ENCODE measurements at regions not wholly inside any gene's neighbourhood (a gene's known extent, or its start where the extent isn't known, plus 50 kb on each side); places are given as distances from the start of the nearest gene placed in this dataset.

DNA sequence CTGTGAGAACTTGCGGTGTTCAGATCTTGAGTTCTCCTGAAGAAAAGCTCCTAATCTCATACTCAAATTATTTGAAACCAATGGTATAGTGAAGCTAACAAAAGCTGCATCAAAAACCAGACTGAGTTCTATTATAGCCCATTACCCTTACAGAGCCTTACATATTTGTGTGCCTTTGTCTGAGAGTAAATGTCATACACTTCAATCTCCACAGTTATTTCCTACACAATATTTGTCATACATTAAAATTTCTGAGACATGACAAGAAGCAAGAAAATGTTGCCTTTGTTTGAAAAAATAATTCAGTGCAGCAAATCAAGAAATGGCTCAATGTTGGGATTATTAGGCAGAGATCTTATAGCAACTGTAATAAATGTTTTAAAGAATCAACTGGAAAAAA is 776.1 kb upstream of the MBL2 start:
- H4K8ac ChIP-seq (ENCODE audit: low read depth, low read length), result no peak overlapping the region
- no peak overlapping the region for H3K27ac ChIP-seq (replicated peaks; ENCODE audit: low read length)
- no peak overlapping the region for H3K14ac ChIP-seq (ENCODE audit: low read length)
- H3K4me3 ChIP-seq (ENCODE audit: low read length in 2 of 2), result no peak overlapping the region
- H2AK5ac ChIP-seq (ENCODE audit: low read depth, low read length), result no peak overlapping the region
- no peaks in the 10 kb centered on the region for H3K4me1 ChIP-seq (ENCODE audit: control insufficient read depth in 2 of 2, insufficient read depth in 1 of 2, low read depth in 1 of 2, low read length in 2 of 2)
- H3K23ac ChIP-seq (ENCODE audit: low read depth, low read length, poor library complexity), result no peak overlapping the region
- no peak overlapping the region for H3K4me2 ChIP-seq (ENCODE audit: insufficient read depth, low read length, poor library complexity, severe bottlenecking)
- no peak overlapping the region for H3K18ac ChIP-seq (ENCODE audit: low read length)
- no peaks in the 10 kb centered on the region for H3K79me1 ChIP-seq (ENCODE audit: low read depth, low read length)
- no peak overlapping the region for H2BK15ac ChIP-seq (ENCODE audit: low read length)
- no peak overlapping the region for H2BK5ac ChIP-seq (ENCODE audit: low read length)
- H3K9me3 ChIP-seq (replicated peaks in 1 of 2; ENCODE audit: control insufficient read depth in 2 of 2, insufficient read depth in 1 of 2, low read depth in 1 of 2, low read length in 2 of 2), result no peaks in the 10 kb centered on the region
- no peak overlapping the region for H4K91ac ChIP-seq (ENCODE audit: low read depth, low read length, poor library complexity)
- H3K9ac ChIP-seq (ENCODE audit: low read depth, low read length, poor library complexity), result no peak overlapping the region
- H3K36me3 ChIP-seq (replicated peaks in 1 of 2; ENCODE audit: control insufficient read depth in 2 of 2, insufficient read depth in 2 of 2, low read length in 2 of 2), result no peaks in the 10 kb centered on the region
- no peak overlapping the region for H2BK120ac ChIP-seq (ENCODE audit: low read depth, low read length)
- no peak overlapping the region for H2BK12ac ChIP-seq (ENCODE audit: low read length)
- no peaks in the 10 kb centered on the region for H3K27me3 ChIP-seq (ENCODE audit: control insufficient read depth in 3 of 3, insufficient read depth in 3 of 3, low read depth in 1 of 3, low read length in 3 of 3)
- no peak overlapping the region for H3K4ac ChIP-seq (ENCODE audit: low read length)
- no CpG with 5 or more reads among the region's 1 CpG for WGBS, 2 donors (ENCODE audit: extremely low coverage in 2 of 2, insufficient read length in 2 of 2, insufficient replicate concordance in 1 of 2)
- no peak overlapping the region for H2AFZ ChIP-seq (ENCODE audit: low read length)
- DNase-seq (ENCODE audit: low spot score), result no peak

DNA sequence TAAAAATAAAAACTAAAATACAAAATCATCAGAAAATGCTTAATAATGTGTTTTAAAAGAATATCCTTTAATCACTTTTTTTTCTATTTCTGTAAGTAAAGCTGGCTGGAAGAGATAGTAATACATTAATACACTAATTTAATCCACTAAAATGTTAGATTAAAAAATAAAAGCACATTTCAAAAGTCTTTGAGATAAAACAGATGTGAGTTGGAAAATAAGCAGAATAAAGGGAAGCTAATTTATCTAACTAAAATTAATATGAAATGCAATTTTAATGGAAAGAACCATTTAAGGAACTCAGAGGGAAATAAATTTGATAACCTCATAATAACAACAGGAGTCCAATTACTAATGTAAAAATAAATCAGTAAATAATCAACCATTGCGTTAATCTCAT is 774.8 kb upstream of the MBL2 start:
- H2BK120ac ChIP-seq (ENCODE audit: low read depth, low read length), result no peak overlapping the region
- no peak overlapping the region for H2AFZ ChIP-seq (ENCODE audit: low read length)
- H3K4me1 ChIP-seq (ENCODE audit: control insufficient read depth in 2 of 2, insufficient read depth in 1 of 2, low read depth in 1 of 2, low read length in 2 of 2), result no peaks in the 10 kb centered on the region
- H2AK5ac ChIP-seq (ENCODE audit: low read depth, low read length), result no peak overlapping the region
- H4K8ac ChIP-seq (ENCODE audit: low read depth, low read length), result no peak overlapping the region
- H2BK12ac ChIP-seq (ENCODE audit: low read length), result no peak overlapping the region
- DNase-seq (ENCODE audit: low spot score), result no peak
- H2BK5ac ChIP-seq (ENCODE audit: low read length), result no peak overlapping the region
- no peak overlapping the region for H3K27ac ChIP-seq (replicated peaks; ENCODE audit: low read length)
- no peak overlapping the region for H3K14ac ChIP-seq (ENCODE audit: low read length)
- H3K4me2 ChIP-seq (ENCODE audit: insufficient read depth, low read length, poor library complexity, severe bottlenecking), result no peak overlapping the region
- H3K36me3 ChIP-seq (replicated peaks in 1 of 2; ENCODE audit: control insufficient read depth in 2 of 2, insufficient read depth in 2 of 2, low read length in 2 of 2), result no peaks in the 10 kb centered on the region
- H3K9ac ChIP-seq (ENCODE audit: low read depth, low read length, poor library complexity), result no peak overlapping the region
- no peak overlapping the region for H3K18ac ChIP-seq (ENCODE audit: low read length)
- WGBS, 2 donors (ENCODE audit: extremely low coverage in 2 of 2, insufficient read length in 2 of 2, insufficient replicate concordance in 1 of 2), result no CpG with 5 or more reads among the region's 1 CpG
- no peaks in the 10 kb centered on the region for H3K79me1 ChIP-seq (ENCODE audit: low read depth, low read length)
- no peak overlapping the region for H3K23ac ChIP-seq (ENCODE audit: low read depth, low read length, poor library complexity)
- no peaks in the 10 kb centered on the region for H3K27me3 ChIP-seq (ENCODE audit: control insufficient read depth in 3 of 3, insufficient read depth in 3 of 3, low read depth in 1 of 3, low read length in 3 of 3)
- no peak overlapping the region for H4K91ac ChIP-seq (ENCODE audit: low read depth, low read length, poor library complexity)
- H3K9me3 ChIP-seq (replicated peaks in 1 of 2; ENCODE audit: control insufficient read depth in 2 of 2, insufficient read depth in 1 of 2, low read depth in 1 of 2, low read length in 2 of 2), result no peaks in the 10 kb centered on the region
- H2BK15ac ChIP-seq (ENCODE audit: low read length), result no peak overlapping the region
- H3K4me3 ChIP-seq (ENCODE audit: low read length in 2 of 2), result no peak overlapping the region
- no peak overlapping the region for H3K4ac ChIP-seq (ENCODE audit: low read length)

DNA sequence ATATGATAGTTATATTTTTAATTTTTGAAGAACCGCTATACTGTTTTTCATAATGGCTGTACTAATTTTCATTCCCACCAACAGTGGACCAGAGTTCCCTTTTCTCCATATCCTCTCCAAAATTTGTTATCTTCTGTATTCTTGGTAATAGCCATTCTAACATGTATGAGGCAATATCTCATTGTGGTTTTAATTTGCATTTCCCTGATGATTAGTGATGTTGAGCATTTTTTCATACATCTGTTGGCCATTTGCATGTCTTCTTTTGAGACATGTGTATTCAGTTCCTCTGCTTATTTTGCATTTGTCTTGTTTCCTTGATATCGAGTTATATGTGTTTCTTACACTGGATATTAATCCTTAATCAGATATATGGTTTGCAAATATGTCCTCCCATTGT is 770.8 kb upstream of the MBL2 start:
- no CpG with 5 or more reads among the region's 2 CpGs for WGBS, 2 donors (ENCODE audit: extremely low coverage in 2 of 2, insufficient read length in 2 of 2, insufficient replicate concordance in 1 of 2)
- H3K27ac ChIP-seq (replicated peaks; ENCODE audit: low read length), result no peak overlapping the region
- H4K91ac ChIP-seq (ENCODE audit: low read depth, low read length, poor library complexity), result no peak overlapping the region
- H3K9ac ChIP-seq (ENCODE audit: low read depth, low read length, poor library complexity), result no peak overlapping the region
- no peak overlapping the region for H2BK12ac ChIP-seq (ENCODE audit: low read length)
- H3K4me1 ChIP-seq (ENCODE audit: control insufficient read depth in 2 of 2, insufficient read depth in 1 of 2, low read depth in 1 of 2, low read length in 2 of 2), result no peaks in the 10 kb centered on the region
- no peak overlapping the region for H2AK5ac ChIP-seq (ENCODE audit: low read depth, low read length)
- H3K4me3 ChIP-seq (ENCODE audit: low read length in 2 of 2), result no peak overlapping the region
- no peak for DNase-seq (ENCODE audit: low spot score)
- no peak overlapping the region for H2BK120ac ChIP-seq (ENCODE audit: low read depth, low read length)
- no peaks in the 10 kb centered on the region for H3K9me3 ChIP-seq (replicated peaks in 1 of 2; ENCODE audit: control insufficient read depth in 2 of 2, insufficient read depth in 1 of 2, low read depth in 1 of 2, low read length in 2 of 2)
- H3K23ac ChIP-seq (ENCODE audit: low read depth, low read length, poor library complexity), result no peak overlapping the region
- H3K27me3 ChIP-seq (ENCODE audit: control insufficient read depth in 3 of 3, insufficient read depth in 3 of 3, low read depth in 1 of 3, low read length in 3 of 3), result no peaks in the 10 kb centered on the region
- no peaks in the 10 kb centered on the region for H3K79me1 ChIP-seq (ENCODE audit: low read depth, low read length)
- no peaks in the 10 kb centered on the region for H3K36me3 ChIP-seq (replicated peaks in 1 of 2; ENCODE audit: control insufficient read depth in 2 of 2, insufficient read depth in 2 of 2, low read length in 2 of 2)
- no peak overlapping the region for H2BK15ac ChIP-seq (ENCODE audit: low read length)
- H3K4ac ChIP-seq (ENCODE audit: low read length), result no peak overlapping the region
- no peak overlapping the region for H3K4me2 ChIP-seq (ENCODE audit: insufficient read depth, low read length, poor library complexity, severe bottlenecking)
- H2AFZ ChIP-seq (ENCODE audit: low read length), result no peak overlapping the region
- no peak overlapping the region for H3K18ac ChIP-seq (ENCODE audit: low read length)
- H2BK5ac ChIP-seq (ENCODE audit: low read length), result no peak overlapping the region
- H3K14ac ChIP-seq (ENCODE audit: low read length), result no peak overlapping the region
- no peak overlapping the region for H4K8ac ChIP-seq (ENCODE audit: low read depth, low read length)

DNA sequence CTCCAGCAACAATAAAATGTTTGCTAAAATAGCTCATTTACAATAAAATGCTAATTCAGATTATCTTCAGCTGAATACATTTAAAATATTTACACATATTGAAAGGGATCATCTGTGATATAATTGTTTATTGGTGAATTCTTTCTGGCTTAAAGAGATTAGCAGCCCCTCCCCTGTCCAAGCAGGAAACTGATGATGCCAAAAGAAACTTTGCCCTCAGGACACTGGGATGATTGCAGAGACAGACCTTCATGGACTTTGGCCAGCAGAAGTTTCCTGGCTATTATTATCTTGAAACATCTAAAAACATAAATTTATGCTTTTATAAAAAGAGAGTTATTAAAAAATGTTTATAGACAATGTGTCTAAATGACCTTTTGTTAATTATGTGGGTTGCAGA is 764.9 kb upstream of the MBL2 start:
- H2AK5ac ChIP-seq (ENCODE audit: low read depth, low read length), result no peak overlapping the region
- no peak overlapping the region for H3K9ac ChIP-seq (ENCODE audit: low read depth, low read length, poor library complexity)
- H3K79me1 ChIP-seq (ENCODE audit: low read depth, low read length), result no peaks in the 10 kb centered on the region
- DNase-seq (ENCODE audit: low spot score), result no peak
- no peaks in the 10 kb centered on the region for H3K9me3 ChIP-seq (replicated peaks in 1 of 2; ENCODE audit: control insufficient read depth in 2 of 2, insufficient read depth in 1 of 2, low read depth in 1 of 2, low read length in 2 of 2)
- no peaks in the 10 kb centered on the region for H3K36me3 ChIP-seq (replicated peaks in 1 of 2; ENCODE audit: control insufficient read depth in 2 of 2, insufficient read depth in 2 of 2, low read length in 2 of 2)
- H2BK120ac ChIP-seq (ENCODE audit: low read depth, low read length), result no peak overlapping the region
- H3K14ac ChIP-seq (ENCODE audit: low read length), result no peak overlapping the region
- H3K27ac ChIP-seq (replicated peaks; ENCODE audit: low read length), result no peak overlapping the region
- H2AFZ ChIP-seq (ENCODE audit: low read length), result no peak overlapping the region
- no peak overlapping the region for H2BK5ac ChIP-seq (ENCODE audit: low read length)
- H2BK15ac ChIP-seq (ENCODE audit: low read length), result no peak overlapping the region
- no peaks in the 10 kb centered on the region for H3K4me1 ChIP-seq (ENCODE audit: control insufficient read depth in 2 of 2, insufficient read depth in 1 of 2, low read depth in 1 of 2, low read length in 2 of 2)
- H4K8ac ChIP-seq (ENCODE audit: low read depth, low read length), result no peak overlapping the region
- H4K91ac ChIP-seq (ENCODE audit: low read depth, low read length, poor library complexity), result no peak overlapping the region
- no peak overlapping the region for H3K23ac ChIP-seq (ENCODE audit: low read depth, low read length, poor library complexity)
- H3K27me3 ChIP-seq (ENCODE audit: control insufficient read depth in 3 of 3, insufficient read depth in 3 of 3, low read depth in 1 of 3, low read length in 3 of 3), result no peaks in the 10 kb centered on the region
- no peak overlapping the region for H2BK12ac ChIP-seq (ENCODE audit: low read length)
- no peak overlapping the region for H3K4ac ChIP-seq (ENCODE audit: low read length)
- H3K18ac ChIP-seq (ENCODE audit: low read length), result no peak overlapping the region
- no peak overlapping the region for H3K4me2 ChIP-seq (ENCODE audit: insufficient read depth, low read length, poor library complexity, severe bottlenecking)
- H3K4me3 ChIP-seq (ENCODE audit: low read length in 2 of 2), result no peak overlapping the region
